PC-9 (cell line): ENCODE measurements at regions not wholly inside any gene's neighbourhood (a gene's known extent, or its start where the extent isn't known, plus 50 kb on each side); places are given as distances from the start of the nearest gene placed in this dataset.

Experiments
- CTCF ChIP-seq: fragments of 200-600 bp; sonication (generic); conservative IDR thresholded peaks from 2 replicates; pipeline ENCODE4 v1.6.1; 2017; ENCODE audit warnings: mixed run types, antibody characterized with exemption, mild to moderate bottlenecking, moderate library complexity
- EZH2 ChIP-seq: fragments of 200-600 bp; sonication (generic); IDR thresholded peaks from 2 replicates; pipeline ENCODE4 v1.8.0; 2017; ENCODE audit warnings: antibody characterized with exemption, low read depth

DNA sequence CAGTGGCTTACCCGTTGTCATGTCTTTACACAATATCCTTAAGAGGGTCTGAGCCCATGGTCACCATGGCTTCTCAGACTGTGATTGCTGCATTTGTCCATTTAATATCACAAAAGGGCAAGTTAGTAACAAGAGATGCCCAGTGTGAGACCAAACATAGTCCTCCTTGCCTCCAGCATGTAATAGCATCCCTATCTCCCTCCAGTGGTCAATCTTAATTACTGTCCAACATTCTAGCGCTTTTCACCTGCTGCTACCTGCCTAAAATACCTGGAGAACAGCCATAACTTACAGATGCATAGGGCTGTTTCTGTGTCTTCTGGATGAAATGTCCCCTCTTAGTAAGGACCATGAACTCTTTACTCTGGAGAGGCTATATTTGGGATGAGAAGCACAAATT is 267.2 kb upstream of the DAB2 start:
- TF ChIP-seq CTCF (peak; percentile 62), EZH2 (no peak)
